GM12892 (cell line): ENCODE measurements at regions not wholly inside any gene's neighbourhood (a gene's known extent, or its start where the extent isn't known, plus 50 kb on each side); places are given as distances from the start of the nearest gene placed in this dataset.

Source experiments
- DNase-seq: peaks from one replicate; pipeline ENCODE4 v3.0.0; 2011; ENCODE audit not compliant: insufficient read length
- FAIRE-seq: peaks from 2 replicates; lab custom pipeline; 2011; peaks lifted over from hg19 to GRCh38; lab: Jason Lieb, UNC
- POLR2A ChIP-seq: IDR thresholded peaks from 2 replicates; pipeline ENCODE4 v1.6.1; 2011; ENCODE audit warnings: low read depth, low read length, control low read depth
- POLR2AphosphoS5 ChIP-seq: IDR thresholded peaks from 2 replicates; pipeline ENCODE4 v1.6.1; 2011; ENCODE audit warnings: low read depth, low read length, control low read depth
- TAF1 ChIP-seq: IDR thresholded peaks from 2 replicates; pipeline ENCODE4 v1.6.1; 2011; ENCODE audit warnings: low read depth, mild to moderate bottlenecking, control low read depth, low read length, borderline replicate concordance

GRCh38 chr6:126264265-126264664 is 75.7 kb upstream of the CENPW start:
- TF ChIP-seq POLR2A, result no peak
- TF ChIP-seq POLR2AphosphoS5, result no peak
- FAIRE-seq, result no peak
- no peak for DNase-seq

GRCh38 chr6:126266664-126267063 is 73.3 kb upstream of the CENPW start:
- TF ChIP-seq POLR2AphosphoS5 (no peak), TAF1 (no peak), POLR2A (no peak)
- FAIRE-seq (no peak), DNase-seq (no peak)

- DNase-seq, result no peak
Observed at GRCh38 chr6:126267626-126268025, 72.3 kb upstream of the CENPW start.

GRCh38 chr6:126268092-126268491 is 71.8 kb upstream of the CENPW start:
- FAIRE-seq, result peak; percentile 93
- no peak for DNase-seq

More at GRCh38 chr6:126267626-126268025, 72.3 kb upstream of the CENPW start:
- FAIRE-seq, result no peak
- TF ChIP-seq POLR2A, result no peak
- TF ChIP-seq POLR2AphosphoS5, result no peak
- TF ChIP-seq TAF1, result no peak

GRCh38 chr6:126280287-126280686 is 59.6 kb upstream of the CENPW start:
- no peak for DNase-seq
- TF ChIP-seq TAF1 (no peak), POLR2A (no peak), POLR2AphosphoS5 (no peak)
- no peak for FAIRE-seq

More at GRCh38 chr6:126268092-126268491, 71.8 kb upstream of the CENPW start:
- TF ChIP-seq POLR2A (no peak), TAF1 (no peak), POLR2AphosphoS5 (no peak)

- FAIRE-seq (no peak), DNase-seq (no peak)
- no peak for TF ChIP-seq POLR2A
- TF ChIP-seq POLR2AphosphoS5, result no peak
- no peak for TF ChIP-seq TAF1
Observed at GRCh38 chr6:126285871-126286365, 54.0 kb upstream of the CENPW start.
